B cell (primary cell): ENCODE measurements at regions not wholly inside any gene's neighbourhood (a gene's known extent, or its start where the extent isn't known, plus 50 kb on each side); places are given as distances from the start of the nearest gene placed in this dataset.

Experiments used
- EZH2 ChIP-seq: IDR thresholded peaks from 2 replicates; pipeline ENCODE4 v1.6.1; 2012; ENCODE audit warnings: borderline replicate concordance, low read depth, mild to moderate bottlenecking, moderate library complexity, low read length; ENCODE audit not compliant: insufficient read depth, poor library complexity, severe bottlenecking
- TF ChIP-seq, protein P1 (sequence below): fragments of 200-600 bp; IDR thresholded peaks from one replicate; pipeline ENCODE4 v1.8.0; 2022; ENCODE audit warnings: antibody characterized with exemption, mild to moderate bottlenecking

DNA sequence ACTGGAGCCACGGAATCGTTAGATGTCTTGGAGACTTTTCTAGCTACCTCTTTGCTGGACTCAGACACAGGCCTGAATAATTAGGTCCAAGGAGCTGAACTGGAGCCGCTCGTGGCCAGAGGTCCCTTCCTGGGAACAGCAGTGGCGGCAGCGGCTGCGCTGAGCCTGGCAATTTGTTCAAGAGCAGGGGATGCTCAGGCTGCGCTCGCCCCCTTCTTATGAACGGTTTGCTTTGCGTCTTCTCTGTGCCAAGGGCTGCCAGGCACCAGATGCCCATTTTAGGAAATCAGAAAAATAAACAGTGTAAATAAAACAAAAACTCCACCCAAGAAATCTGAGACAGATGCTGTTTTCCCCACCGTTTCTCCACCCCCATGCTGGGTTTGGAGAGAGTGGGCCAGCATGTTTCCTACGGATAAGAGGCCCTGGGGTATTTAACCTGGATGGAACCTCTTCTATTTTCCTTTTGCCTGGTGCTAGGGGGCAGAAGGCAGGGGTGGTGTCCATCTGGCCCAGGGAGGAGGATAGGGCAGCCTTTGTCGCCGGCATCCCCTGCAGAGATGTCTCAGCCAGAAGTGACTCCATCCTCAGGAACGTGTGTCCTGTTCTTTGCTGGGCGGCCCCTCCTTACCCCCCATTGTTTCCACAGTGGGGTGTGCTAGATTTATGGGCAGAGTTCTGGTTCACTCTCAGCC, 163.4 kb downstream of the SEC14L1 start:
- TF ChIP-seq, protein P1, sequence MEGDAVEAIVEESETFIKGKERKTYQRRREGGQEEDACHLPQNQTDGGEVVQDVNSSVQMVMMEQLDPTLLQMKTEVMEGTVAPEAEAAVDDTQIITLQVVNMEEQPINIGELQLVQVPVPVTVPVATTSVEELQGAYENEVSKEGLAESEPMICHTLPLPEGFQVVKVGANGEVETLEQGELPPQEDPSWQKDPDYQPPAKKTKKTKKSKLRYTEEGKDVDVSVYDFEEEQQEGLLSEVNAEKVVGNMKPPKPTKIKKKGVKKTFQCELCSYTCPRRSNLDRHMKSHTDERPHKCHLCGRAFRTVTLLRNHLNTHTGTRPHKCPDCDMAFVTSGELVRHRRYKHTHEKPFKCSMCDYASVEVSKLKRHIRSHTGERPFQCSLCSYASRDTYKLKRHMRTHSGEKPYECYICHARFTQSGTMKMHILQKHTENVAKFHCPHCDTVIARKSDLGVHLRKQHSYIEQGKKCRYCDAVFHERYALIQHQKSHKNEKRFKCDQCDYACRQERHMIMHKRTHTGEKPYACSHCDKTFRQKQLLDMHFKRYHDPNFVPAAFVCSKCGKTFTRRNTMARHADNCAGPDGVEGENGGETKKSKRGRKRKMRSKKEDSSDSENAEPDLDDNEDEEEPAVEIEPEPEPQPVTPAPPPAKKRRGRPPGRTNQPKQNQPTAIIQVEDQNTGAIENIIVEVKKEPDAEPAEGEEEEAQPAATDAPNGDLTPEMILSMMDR, result no peak
- TF ChIP-seq EZH2, result no peak
